ENCODE measurements at regions not wholly inside any gene's neighbourhood (a gene's known extent, or its start where the extent isn't known, plus 50 kb on each side); places are given as distances from the start of the nearest gene placed in this dataset.

DNA sequence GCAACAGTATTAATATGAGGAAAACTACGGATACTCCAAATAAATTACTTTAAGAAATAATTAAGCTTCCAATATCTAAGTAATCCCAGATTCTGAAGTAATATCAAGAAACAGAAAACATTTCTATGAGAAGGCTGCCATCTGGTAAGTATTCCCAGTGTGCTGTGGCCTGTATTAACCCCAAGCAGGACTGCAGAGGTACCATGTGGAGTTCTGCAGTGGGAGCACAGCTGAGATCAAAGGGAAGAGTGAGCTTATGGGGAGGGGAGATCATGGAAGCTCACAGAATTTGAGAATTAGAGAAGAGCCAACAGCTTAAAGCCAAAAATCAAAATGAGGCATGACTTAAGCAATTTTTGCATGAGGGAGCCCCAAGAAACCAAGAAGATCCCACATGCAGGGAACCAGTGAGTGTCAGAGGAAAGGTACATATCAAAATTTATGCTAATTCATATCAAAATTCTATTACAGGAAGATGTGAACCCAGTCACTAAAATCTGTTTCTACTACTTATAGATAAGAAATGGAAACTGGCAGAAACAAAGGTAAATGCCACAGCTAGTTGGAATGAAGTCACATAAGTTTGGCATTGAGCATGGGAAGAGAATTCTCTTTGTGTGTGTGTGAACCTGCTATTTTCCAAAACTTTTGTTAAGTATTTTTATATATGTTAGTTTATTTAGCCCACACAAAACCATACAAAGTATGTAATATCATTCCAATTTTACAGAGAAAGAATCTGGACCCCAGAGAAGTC, 62.6 kb upstream of the KITLG start:
- TF ChIP-seq, protein P1, sequence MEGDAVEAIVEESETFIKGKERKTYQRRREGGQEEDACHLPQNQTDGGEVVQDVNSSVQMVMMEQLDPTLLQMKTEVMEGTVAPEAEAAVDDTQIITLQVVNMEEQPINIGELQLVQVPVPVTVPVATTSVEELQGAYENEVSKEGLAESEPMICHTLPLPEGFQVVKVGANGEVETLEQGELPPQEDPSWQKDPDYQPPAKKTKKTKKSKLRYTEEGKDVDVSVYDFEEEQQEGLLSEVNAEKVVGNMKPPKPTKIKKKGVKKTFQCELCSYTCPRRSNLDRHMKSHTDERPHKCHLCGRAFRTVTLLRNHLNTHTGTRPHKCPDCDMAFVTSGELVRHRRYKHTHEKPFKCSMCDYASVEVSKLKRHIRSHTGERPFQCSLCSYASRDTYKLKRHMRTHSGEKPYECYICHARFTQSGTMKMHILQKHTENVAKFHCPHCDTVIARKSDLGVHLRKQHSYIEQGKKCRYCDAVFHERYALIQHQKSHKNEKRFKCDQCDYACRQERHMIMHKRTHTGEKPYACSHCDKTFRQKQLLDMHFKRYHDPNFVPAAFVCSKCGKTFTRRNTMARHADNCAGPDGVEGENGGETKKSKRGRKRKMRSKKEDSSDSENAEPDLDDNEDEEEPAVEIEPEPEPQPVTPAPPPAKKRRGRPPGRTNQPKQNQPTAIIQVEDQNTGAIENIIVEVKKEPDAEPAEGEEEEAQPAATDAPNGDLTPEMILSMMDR (IDR thresholded peaks at IDR 0.05; ENCODE audit: extremely low read depth, missing control alignments), result no peak
- no peak for DNase-seq (ENCODE audit: low spot score)

DNA sequence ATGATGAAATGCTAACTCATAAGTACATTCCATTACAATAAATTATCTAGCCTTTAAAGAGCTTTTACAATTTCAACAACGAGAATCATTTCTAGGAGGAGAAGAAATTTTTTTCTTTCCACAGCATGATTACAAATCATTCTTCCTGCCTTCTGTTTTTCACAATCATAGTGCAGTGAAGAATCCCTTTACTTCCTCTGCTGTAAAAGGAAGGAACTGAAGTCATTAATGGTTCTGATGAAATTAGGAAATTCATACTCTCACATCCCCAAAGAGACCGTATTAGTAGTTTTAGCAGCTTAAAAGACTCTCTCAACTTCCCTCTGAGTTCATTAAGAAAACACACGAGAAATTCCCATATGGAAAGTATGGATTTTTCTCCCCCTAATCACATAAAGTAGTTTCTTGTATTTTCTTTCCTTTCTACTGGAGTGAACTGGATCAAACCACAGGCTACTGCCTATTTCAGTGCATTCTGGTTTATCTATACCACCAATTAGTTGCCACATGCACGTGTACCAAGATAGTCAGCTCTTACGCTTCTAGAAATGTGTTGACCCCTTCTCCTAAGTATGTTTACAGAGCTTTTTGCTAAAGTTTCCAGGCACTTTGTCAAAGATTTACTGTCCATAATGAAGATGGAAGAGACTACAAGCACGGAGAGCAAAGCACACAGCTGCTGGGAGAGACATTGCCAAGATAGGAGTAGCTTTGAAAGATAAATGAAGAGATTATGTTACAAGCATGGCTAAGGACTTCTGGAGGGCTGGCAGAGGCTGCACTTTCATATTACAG, 58.9 kb upstream of the KITLG start:
- TF ChIP-seq, protein P1 (IDR thresholded peaks at IDR 0.05; ENCODE audit: extremely low read depth, missing control alignments), result no peak
- no peak for DNase-seq (ENCODE audit: low spot score)

DNA sequence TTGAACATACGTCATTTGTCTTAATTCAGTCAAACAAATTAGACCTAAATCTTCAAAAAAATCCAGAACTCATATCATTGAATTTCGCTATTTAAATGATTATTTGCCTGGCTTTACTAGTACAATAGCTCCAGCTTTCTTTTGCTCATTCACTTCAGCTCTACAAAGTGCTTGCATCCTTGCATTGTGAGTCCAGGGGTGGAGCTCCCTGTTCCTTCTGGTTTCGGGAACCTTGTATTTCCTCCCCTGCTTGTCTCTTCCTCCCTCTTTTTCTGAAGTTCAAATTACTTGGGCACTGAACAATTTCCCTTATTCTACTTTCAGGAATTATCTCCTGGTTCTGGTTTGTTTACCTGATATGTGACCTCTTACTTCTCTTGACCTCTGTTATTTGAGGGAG, 58.1 kb upstream of the KITLG start:
- no peak for DNase-seq (ENCODE audit: low spot score)

DNA sequence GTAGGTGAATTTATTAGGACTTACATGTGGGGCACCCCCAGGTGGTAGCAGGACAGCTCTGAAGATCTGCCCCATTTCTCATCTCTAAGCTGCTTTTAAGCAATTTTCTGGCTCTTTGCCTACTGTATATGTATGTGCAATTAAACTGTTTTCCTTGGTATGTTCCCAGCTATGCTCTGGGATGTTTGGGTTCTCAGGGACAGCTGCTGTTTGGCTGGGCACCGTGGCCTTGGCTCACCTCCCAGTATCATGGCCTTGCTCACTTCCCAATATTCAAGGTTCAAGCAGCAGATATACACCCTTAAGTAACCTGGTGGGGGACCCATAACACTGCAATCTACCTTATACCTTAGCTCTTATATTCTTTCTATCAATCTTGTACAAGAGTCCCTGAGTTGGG, 53.7 kb upstream of the KITLG start:
- DNase-seq (ENCODE audit: low spot score), result no peak

More for the DNA sequence above, 58.1 kb upstream of the KITLG start:
- TF ChIP-seq, protein P1 (IDR thresholded peaks at IDR 0.05; ENCODE audit: extremely low read depth, missing control alignments), result no peak

GRCh38 chr12:88633312-88633711, 53.0 kb upstream of the KITLG start:
- no peak for DNase-seq (ENCODE audit: low spot score)
- TF ChIP-seq, protein P1 (IDR thresholded peaks at IDR 0.05; ENCODE audit: extremely low read depth, missing control alignments), result no peak

More for the DNA sequence above, 53.7 kb upstream of the KITLG start:
- TF ChIP-seq, protein P1 (IDR thresholded peaks at IDR 0.05; ENCODE audit: extremely low read depth, missing control alignments), result no peak

DNA sequence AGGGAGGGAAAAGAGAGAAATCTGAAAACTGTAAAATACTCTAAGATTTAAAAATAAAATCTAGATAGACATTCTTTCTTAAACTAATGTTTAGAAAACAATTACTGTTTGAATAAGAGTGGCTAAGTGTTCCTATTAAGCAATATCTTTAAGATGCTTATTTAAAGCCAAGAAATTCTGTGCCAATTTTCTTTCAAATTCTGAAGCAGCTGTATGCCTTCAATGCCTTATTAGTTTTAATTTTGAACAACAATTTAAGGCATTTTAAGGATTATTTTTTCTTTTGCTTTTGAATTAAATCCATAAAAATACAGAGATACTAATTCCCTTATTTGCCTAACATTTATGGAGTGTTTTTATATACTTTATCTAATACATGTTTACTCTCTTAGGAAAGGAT, 50.3 kb upstream of the KITLG start:
- TF ChIP-seq, protein P1 (IDR thresholded peaks at IDR 0.05; ENCODE audit: extremely low read depth, missing control alignments), result no peak
- no peak for DNase-seq (ENCODE audit: low spot score)

All from GM20000 (cell line).